H1 (cell line): ENCODE measurements at regions not wholly inside any gene's neighbourhood (a gene's known extent, or its start where the extent isn't known, plus 50 kb on each side); places are given as distances from the start of the nearest gene placed in this dataset.

ENCODE experiments used
- CTCF ChIA-PET: fragments of 300-600 bp; sonication (Branson Sonifier 250); formaldehyde crosslinking; loops from one replicate; lab custom pipeline; 2021; ENCODE audit not compliant: partially characterized antibody; lab: Charles Lee
- POLR2A ChIA-PET: fragments of 300-600 bp; sonication (Branson Sonifier 250); formaldehyde crosslinking; loops from one replicate; lab custom pipeline; 2021; ENCODE audit warnings: inconsistent platforms; ENCODE audit not compliant: partially characterized antibody; lab: Charles Lee
- DNase-seq, 2 experiments: peaks; one replicate each; pipeline versions ENCODE4 v3.0.0 to v3.0.0-alpha.2; 2010 to 2022; ENCODE audit warnings: low spot score in 2 of 2, low read depth in 1 of 2, mixed read lengths in 1 of 2
- FAIRE-seq: peaks from 2 replicates; lab custom pipeline; 2011; peaks lifted over from hg19 to GRCh38; lab: Jason Lieb, UNC
- H2AFZ ChIP-seq: 2 replicates; pipeline ENCODE4 v1.8.1; 2012; ENCODE audit warnings: low read length, inconsistent platforms
- H2AK5ac ChIP-seq: 2 replicates; pipeline ENCODE4 v1.6.1; 2013; ENCODE audit warnings: low read depth, low read length
- H2BK120ac ChIP-seq: replicated peaks from 2 replicates; pipeline ENCODE3; 2013; ENCODE audit warnings: low read depth, low read length, inconsistent platforms
- H2BK12ac ChIP-seq: 2 replicates; pipeline ENCODE4 v1.6.1; 2013; ENCODE audit warnings: low read depth, low read length
- H2BK15ac ChIP-seq: 2 replicates; pipeline ENCODE4 v1.6.1; 2013; ENCODE audit warnings: low read length
- H2BK20ac ChIP-seq: 2 replicates; pipeline ENCODE4 v1.6.1; 2013; ENCODE audit warnings: low read length
- H2BK5ac ChIP-seq: 2 replicates; pipeline ENCODE4 v1.6.1; 2013; ENCODE audit warnings: low read depth, low read length
- H3K14ac ChIP-seq: 2 replicates; pipeline ENCODE4 v1.6.1; 2013; ENCODE audit warnings: inconsistent platforms; ENCODE audit not compliant: insufficient read length
- H3K18ac ChIP-seq: 2 replicates; pipeline ENCODE4 v1.6.1; 2013; ENCODE audit warnings: low read length; ENCODE audit errors: extremely low read depth
- H3K23ac ChIP-seq: 2 replicates; pipeline ENCODE4 v1.6.1; 2013; ENCODE audit warnings: inconsistent platforms; ENCODE audit not compliant: insufficient read length
- H3K23me2 ChIP-seq: 2 replicates; pipeline ENCODE4 v1.6.1; 2013; ENCODE audit warnings: low read depth, low read length
- H3K27ac ChIP-seq: 2 replicates; pipeline ENCODE4 v1.6.1; 2011; ENCODE audit warnings: low read depth, low read length, inconsistent platforms
- H3K27me3 ChIP-seq, 4 experiments: replicated peaks in 1 of 4; 1 replicate in 1 of 4; 2 replicates in 3 of 4; pipeline versions ENCODE4 v1.6.1 to v1.8.1; 2011 to 2013; ENCODE audit warnings: low read length in 3 of 4, mild to moderate bottlenecking in 3 of 4, inconsistent platforms in 2 of 4, mixed read lengths in 2 of 4, moderate library complexity in 1 of 4; ENCODE audit not compliant: control insufficient read depth in 3 of 4, insufficient read depth in 3 of 4; ENCODE audit errors: extremely low read depth in 1 of 4
- H3K36me3 ChIP-seq, 4 experiments: 2 replicates each; pipeline versions ENCODE4 v1.6.1 to v1.8.1; 2011 to 2013; ENCODE audit warnings: mild to moderate bottlenecking in 4 of 4, low read length in 3 of 4, moderate library complexity in 2 of 4, control low read depth in 1 of 4, inconsistent platforms in 1 of 4; ENCODE audit not compliant: insufficient read depth in 4 of 4, control insufficient read depth in 2 of 4
- H3K4ac ChIP-seq: replicated peaks from 2 replicates; pipeline ENCODE3; 2013; ENCODE audit warnings: low read length, low read depth, mixed read lengths, inconsistent platforms; ENCODE audit not compliant: insufficient read length
- H3K4me1 ChIP-seq, 4 experiments: replicated peaks in 1 of 4; 1 replicate in 1 of 4; 2 replicates in 3 of 4; pipeline versions ENCODE4 v1.6.1 to v1.8.1; 2011 to 2013; ENCODE audit warnings: low read length in 3 of 4, inconsistent platforms in 2 of 4, mixed read lengths in 1 of 4; ENCODE audit not compliant: insufficient read depth in 4 of 4, control insufficient read depth in 3 of 4
- H3K4me2 ChIP-seq, 2 experiments: 2 replicates each; pipeline versions ENCODE4 v1.6.1 to v1.8.1; 2011 to 2013; ENCODE audit warnings: low read depth in 2 of 2, low read length in 2 of 2, control low read depth in 1 of 2, inconsistent platforms in 1 of 2, mild to moderate bottlenecking in 1 of 2; ENCODE audit not compliant: insufficient read depth in 1 of 2
- H3K4me3 ChIP-seq, 4 experiments: fragments of 200-600, 300-600 bp in 1 of 4; sonication (generic), shearing (Covaris generic), sonication (Bioruptor Twin) in 1 of 4; 2 replicates each; pipeline versions ENCODE4 v1.5.1 to v1.8.1; 2011 to 2016; ENCODE audit warnings: low read length in 4 of 4, low read depth in 3 of 4, control low read depth in 2 of 4, inconsistent platforms in 2 of 4, mild to moderate bottlenecking in 2 of 4, mixed read lengths in 1 of 4, moderate library complexity in 1 of 4; ENCODE audit not compliant: insufficient read depth in 2 of 4; ENCODE audit errors: extremely low read depth in 1 of 4
- H3K56ac ChIP-seq: replicated peaks from 2 replicates; pipeline ENCODE3; 2013; ENCODE audit warnings: low read depth, mild to moderate bottlenecking, mixed read lengths, low read length, inconsistent platforms; ENCODE audit not compliant: insufficient read length
- H3K79me1 ChIP-seq: 2 replicates; pipeline ENCODE4 v1.6.1; 2013; ENCODE audit warnings: low read depth, low read length, control low read depth
- H3K79me2 ChIP-seq, 2 experiments: 2 replicates each; pipeline versions ENCODE4 v1.6.1 to v1.8.1; 2012 to 2013; ENCODE audit warnings: low read length in 2 of 2, mild to moderate bottlenecking in 2 of 2, inconsistent platforms in 1 of 2; ENCODE audit not compliant: insufficient read depth in 2 of 2, control insufficient read depth in 1 of 2
- H3K9ac ChIP-seq, 4 experiments: replicated peaks in 1 of 4; 1 replicate in 1 of 4; 2 replicates in 3 of 4; pipeline versions ENCODE4 v1.6.1 to v1.8.1; 2011 to 2013; ENCODE audit warnings: low read depth in 3 of 4, low read length in 3 of 4, control low read depth in 2 of 4, mild to moderate bottlenecking in 2 of 4, moderate library complexity in 2 of 4, inconsistent platforms in 1 of 4; ENCODE audit errors: extremely low read depth in 1 of 4
- H3K9me3 ChIP-seq, 2 experiments: 2 replicates each; pipeline versions ENCODE4 v1.6.1 to v1.8.1; 2012 to 2013; ENCODE audit warnings: mild to moderate bottlenecking in 2 of 2, moderate library complexity in 2 of 2, control low read depth in 1 of 2, inconsistent platforms in 1 of 2, low read depth in 1 of 2, low read length in 1 of 2, mixed read lengths in 1 of 2; ENCODE audit not compliant: insufficient read depth in 2 of 2
- H4K20me1 ChIP-seq, 2 experiments: replicated peaks in 1 of 2; 2 replicates each; pipeline versions ENCODE3 to v1.8.1; 2011 to 2013; ENCODE audit warnings: inconsistent platforms in 2 of 2, low read length in 2 of 2, mild to moderate bottlenecking in 1 of 2; ENCODE audit not compliant: insufficient read depth in 2 of 2, control insufficient read depth in 1 of 2
- H4K5ac ChIP-seq: 2 replicates; pipeline ENCODE4 v1.6.1; 2013; ENCODE audit warnings: low read length, low read depth, mixed read lengths, inconsistent platforms; ENCODE audit not compliant: insufficient read length
- H4K8ac ChIP-seq: 2 replicates; pipeline ENCODE4 v1.8.0; 2013; ENCODE audit warnings: mild to moderate bottlenecking, moderate library complexity, low read length, inconsistent platforms; ENCODE audit not compliant: insufficient read depth; ENCODE audit errors: extremely low read depth
- H4K91ac ChIP-seq: replicated peaks from 2 replicates; pipeline ENCODE3; 2013; ENCODE audit warnings: low read length, mixed read lengths, inconsistent platforms; ENCODE audit not compliant: insufficient read length
- CEBPB ChIP-seq: IDR thresholded peaks from 2 replicates; pipeline ENCODE4 v1.6.1; 2012; ENCODE audit warnings: low read depth, low read length
- GTF2F1 ChIP-seq: IDR thresholded peaks from 2 replicates; pipeline ENCODE4 v1.6.1; 2012; ENCODE audit warnings: low read depth, low read length, improper control_type of control experiment, borderline replicate concordance
- KDM4A ChIP-seq: IDR thresholded peaks from one replicate; pipeline ENCODE4 v1.7.1; 2012; ENCODE audit warnings: low read depth, mild to moderate bottlenecking, moderate library complexity, low read length, inconsistent platforms; ENCODE audit not compliant: severe bottlenecking
- NANOG ChIP-seq: IDR thresholded peaks from 2 replicates; pipeline ENCODE4 v1.6.1; 2011; ENCODE audit warnings: low read length, low read depth, mild to moderate bottlenecking, inconsistent platforms; ENCODE audit not compliant: insufficient read depth, poor library complexity, severe bottlenecking
- PHF8 ChIP-seq: fragments of 200-600 bp; sonication (generic); conservative IDR thresholded peaks from 2 replicates; pipeline ENCODE4 v1.7.1; 2012; ENCODE audit warnings: low read depth, mild to moderate bottlenecking, inconsistent platforms, low read length, moderate library complexity
- RFX5 ChIP-seq: IDR thresholded peaks from 2 replicates; pipeline ENCODE4 v1.6.1; 2011; ENCODE audit warnings: low read depth, low read length, improper control_type of control experiment, borderline replicate concordance
- SIN3A ChIP-seq, 2 experiments: IDR thresholded peaks in 1 of 2; conservative IDR thresholded peaks in 1 of 2; 2 replicates each; pipeline ENCODE4 v1.6.1; 2011 to 2012; ENCODE audit warnings: low read length in 2 of 2, improper control_type of control experiment in 1 of 2, low read depth in 1 of 2, mild to moderate bottlenecking in 1 of 2
- SP2 ChIP-seq: IDR thresholded peaks from 2 replicates; pipeline ENCODE4 v1.6.1; 2012; ENCODE audit warnings: mild to moderate bottlenecking, low read length, inconsistent platforms
- TBP ChIP-seq: IDR thresholded peaks from 2 replicates; pipeline ENCODE4 v1.6.1; 2011; ENCODE audit warnings: low read depth, low read length, improper control_type of control experiment
- TCF12 ChIP-seq: IDR thresholded peaks from 2 replicates; pipeline ENCODE4 v1.6.1; 2011; ENCODE audit warnings: low read depth, mild to moderate bottlenecking, low read length
- YY1 ChIP-seq: IDR thresholded peaks from 2 replicates; pipeline ENCODE4 v1.6.1; 2011; ENCODE audit warnings: low read depth, mild to moderate bottlenecking, low read length
- WGBS, 2 experiments: shearing (Covaris generic) in 1 of 2; methylation state at CpG; one replicate each; pipeline versions ENCODE4 v1.1.6 to v1.1.7; 2013 to 2015; ENCODE audit warnings: low lambda C conversion rate in 2 of 2, mixed read lengths in 2 of 2, inconsistent platforms in 1 of 2, low coverage in 1 of 2, missing lambda C conversion rate in 1 of 2; ENCODE audit not compliant: insufficient replicate concordance in 2 of 2, insufficient coverage in 1 of 2, insufficient read length in 1 of 2; ENCODE audit errors: extremely low coverage in 1 of 2, missing lambda C conversion rate in 1 of 2; 5-methylcytosine and 5-hydroxymethylcytosine counted together
- TF ChIP-seq, protein P1 (sequence below): IDR thresholded peaks from 2 replicates; pipeline ENCODE4 v1.6.1; 2012; ENCODE audit warnings: low read length, inconsistent platforms
- TF ChIP-seq, protein P2 (sequence below): IDR thresholded peaks from 2 replicates; pipeline ENCODE4 v1.6.1; 2012; ENCODE audit warnings: inconsistent platforms

DNA sequence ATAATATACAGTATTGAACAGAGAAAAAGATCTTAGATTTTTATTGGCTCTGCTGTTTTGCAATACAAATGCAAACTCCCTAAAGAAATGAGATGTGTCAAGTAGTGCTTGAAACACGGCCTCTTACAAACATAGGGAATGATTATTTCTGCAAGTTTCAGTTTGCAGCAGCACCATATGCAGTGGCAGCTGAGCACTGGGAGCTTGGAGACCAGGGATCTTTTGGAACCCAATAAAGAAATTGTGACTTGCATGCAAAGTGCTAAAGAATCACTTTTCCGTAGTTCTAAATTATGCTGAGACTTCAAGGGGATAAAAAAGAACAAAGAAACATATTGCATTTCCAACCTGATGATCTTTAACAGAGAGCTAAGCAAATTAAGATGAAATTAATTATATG is 674.6 kb upstream of the ZNF608 start:
- FAIRE-seq (no peak), DNase-seq (no peak)
- Histone ChIP-seq H4K91ac (no peak overlapping the region), H2BK5ac (no peak overlapping the region), H3K79me2 (no peaks in the 10 kb centered on the region), H2BK20ac (no peak overlapping the region), H4K5ac (no peak overlapping the region), H3K4ac (no peak overlapping the region), H3K4me1 (peaks cover 0 to 6% (median 4%) of the 10 kb centered on the region in 4 experiments; a peak in 3 of 7 replicates), H3K14ac (no peak overlapping the region), H3K4me2 (no peak overlapping the region), H4K20me1 (no peaks in the 10 kb centered on the region), H3K27ac (no peak overlapping the region), H3K9me3 (no peaks in the 10 kb centered on the region), H3K18ac (no peak overlapping the region), H2AFZ (no peak overlapping the region), H4K8ac (no peak overlapping the region), H2BK120ac (no peak overlapping the region), H2BK15ac (no peak overlapping the region), H2AK5ac (no peak overlapping the region), H3K56ac (no peak overlapping the region), H3K9ac (no peak overlapping the region), H3K27me3 (no peaks in the 10 kb centered on the region), H3K79me1 (no peaks in the 10 kb centered on the region), H2BK12ac (no peak overlapping the region), H3K23ac (no peak overlapping the region), H3K36me3 (no peaks in the 10 kb centered on the region), H3K4me3 (no peak overlapping the region), H3K23me2 (no peaks in the 10 kb centered on the region)
- POLR2A ChIA-PET: no interaction called here
- 79% methylated on average over 2 of the region's 2 CpGs; no CpG with 5 or more reads in 1 of the 2 experiments for WGBS, 2 experiments
- CTCF ChIA-PET: interaction anchor here (1.5 kb wide), 1 partner anchor 8 kb away, joined by 6 read pairs; no protein-coding TSS in a partner anchor
- TF ChIP-seq KDM4A (no peak), YY1 (no peak), CEBPB (no peak), PHF8 (no peak), RFX5 (no peak), GTF2F1 (no peak), NANOG (no peak), SIN3A (conservative IDR thresholded peaks at IDR 0.05 in 1 of 2, IDR thresholded peaks at IDR 0.05 in 1 of 2; ENCODE audit: low read depth in 1 of 2, low read length in 2 of 2) (no peak), TBP (no peak), SP2 (no peak), TCF12 (no peak)
- TF ChIP-seq, protein P1, sequence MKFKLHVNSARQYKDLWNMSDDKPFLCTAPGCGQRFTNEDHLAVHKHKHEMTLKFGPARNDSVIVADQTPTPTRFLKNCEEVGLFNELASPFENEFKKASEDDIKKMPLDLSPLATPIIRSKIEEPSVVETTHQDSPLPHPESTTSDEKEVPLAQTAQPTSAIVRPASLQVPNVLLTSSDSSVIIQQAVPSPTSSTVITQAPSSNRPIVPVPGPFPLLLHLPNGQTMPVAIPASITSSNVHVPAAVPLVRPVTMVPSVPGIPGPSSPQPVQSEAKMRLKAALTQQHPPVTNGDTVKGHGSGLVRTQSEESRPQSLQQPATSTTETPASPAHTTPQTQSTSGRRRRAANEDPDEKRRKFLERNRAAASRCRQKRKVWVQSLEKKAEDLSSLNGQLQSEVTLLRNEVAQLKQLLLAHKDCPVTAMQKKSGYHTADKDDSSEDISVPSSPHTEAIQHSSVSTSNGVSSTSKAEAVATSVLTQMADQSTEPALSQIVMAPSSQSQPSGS: no peak
- TF ChIP-seq, protein P2, sequence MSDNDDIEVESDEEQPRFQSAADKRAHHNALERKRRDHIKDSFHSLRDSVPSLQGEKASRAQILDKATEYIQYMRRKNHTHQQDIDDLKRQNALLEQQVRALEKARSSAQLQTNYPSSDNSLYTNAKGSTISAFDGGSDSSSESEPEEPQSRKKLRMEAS: no peak
